ENCODE measurements at regions not wholly inside any gene's neighbourhood (a gene's known extent, or its start where the extent isn't known, plus 50 kb on each side); places are given as distances from the start of the nearest gene placed in this dataset.
A peak's percentile ranks its signal among the peaks of the same experiment; 100 is the strongest.

DNA sequence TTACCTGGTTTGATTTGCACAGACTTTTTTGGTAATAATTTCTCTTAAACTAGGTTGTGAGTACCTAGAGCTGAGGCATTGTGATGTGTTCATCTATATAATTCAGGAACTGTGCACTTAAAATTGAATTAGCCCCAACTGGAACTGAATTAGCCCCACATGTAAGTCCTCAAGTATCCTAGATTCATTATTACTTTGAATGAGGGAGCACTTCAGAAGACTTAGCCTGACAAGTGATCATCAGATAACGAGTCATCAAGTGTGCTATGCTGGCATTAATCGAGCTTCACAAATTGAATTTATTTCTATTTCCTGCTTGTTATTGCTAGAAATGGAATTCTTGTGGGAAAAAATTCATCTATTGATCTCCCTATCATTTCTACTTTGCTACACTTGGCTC, 323.4 kb upstream of the SEMA3D start:
- TF ChIP-seq CTCF (IDR thresholded peaks at IDR 0.05; ENCODE audit: low read depth, low read length, missing control alignments), result no peak
- Histone ChIP-seq H3K4me3 (ENCODE audit: low read depth, low read length) (no peak overlapping the region), H3K36me3 (replicated peaks) (no peaks in the 10 kb centered on the region), H3K27me3 (replicated peaks) (no peaks in the 10 kb centered on the region), H3K27ac (no peak overlapping the region)
- DNase-seq, result no peak
- in situ Hi-C loops (cut with HindIII; ENCODE audit: low pct_ligation_motif_present, low sequenced_read_pairs), result no loop called here

- Histone ChIP-seq H3K27me3 (replicated peaks) (no peaks in the 10 kb centered on the region), H3K4me3 (ENCODE audit: low read depth, low read length) (no peak overlapping the region), H3K27ac (no peak overlapping the region), H3K36me3 (replicated peaks) (no peaks in the 10 kb centered on the region)
- TF ChIP-seq CTCF (IDR thresholded peaks at IDR 0.05; ENCODE audit: low read depth, low read length, missing control alignments), result no peak
- DNase-seq, result no peak
- in situ Hi-C loops (cut with HindIII; ENCODE audit: low pct_ligation_motif_present, low sequenced_read_pairs), result no loop called here
These were observed 322.6 kb upstream of the SEMA3D start for GRCh38 chr7:85509476-85509875.

DNA sequence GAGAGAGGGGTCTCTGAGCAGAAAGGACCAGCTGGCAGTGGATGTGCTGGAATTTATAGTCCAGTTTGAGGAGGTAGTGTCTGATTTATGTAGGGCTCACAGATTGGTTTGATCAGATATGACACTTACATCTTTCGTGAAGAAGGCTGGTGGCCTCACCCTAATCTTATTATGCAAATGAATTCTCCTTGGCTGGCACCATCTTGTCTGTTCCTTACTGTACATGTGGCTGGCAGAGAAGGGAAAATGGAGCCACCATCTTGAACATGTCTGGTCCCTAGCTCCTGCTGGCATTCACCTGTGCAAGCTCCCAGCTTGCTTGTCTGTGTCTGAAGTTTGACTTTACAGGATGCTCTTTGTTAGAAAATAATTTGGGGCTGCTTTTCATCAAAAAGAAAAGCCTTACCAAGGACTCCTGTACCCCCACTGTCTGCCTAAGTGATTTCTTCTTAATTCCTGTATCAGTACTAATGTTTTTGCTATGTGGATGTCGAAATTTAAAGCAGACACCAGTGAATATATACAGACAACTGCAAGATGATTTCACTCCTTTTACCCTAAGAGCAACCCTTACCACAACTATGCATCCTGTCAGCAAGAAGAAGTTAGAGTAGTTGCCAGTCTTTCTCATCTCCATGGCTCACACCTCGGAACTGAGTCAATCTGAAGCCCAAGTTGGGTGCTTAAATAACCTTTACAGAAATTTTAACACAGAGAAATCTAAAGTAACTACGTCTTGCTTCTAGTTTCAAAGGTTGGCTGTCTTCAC, 322.0 kb upstream of the SEMA3D start:
- TF ChIP-seq CTCF (IDR thresholded peaks at IDR 0.05; ENCODE audit: low read depth, low read length, missing control alignments), result no peak

GRCh38 chr7:85498031-85498430, 311.2 kb upstream of the SEMA3D start:
- TF ChIP-seq CTCF (IDR thresholded peaks at IDR 0.05; ENCODE audit: low read depth, low read length, missing control alignments), result no peak
- Histone ChIP-seq H3K36me3 (replicated peaks) (no peaks in the 10 kb centered on the region), H3K4me3 (ENCODE audit: low read depth, low read length) (no peak overlapping the region), H3K27ac (no peak overlapping the region), H3K27me3 (replicated peaks) (no peaks in the 10 kb centered on the region)
- no peak for DNase-seq
- in situ Hi-C loops (cut with HindIII; ENCODE audit: low pct_ligation_motif_present, low sequenced_read_pairs), result no loop called here

More for the DNA sequence above, 322.0 kb upstream of the SEMA3D start:
- no peaks in the 10 kb centered on the region for H3K36me3 ChIP-seq (replicated peaks)
- in situ Hi-C loops (cut with HindIII; ENCODE audit: low pct_ligation_motif_present, low sequenced_read_pairs), result no loop called here
- no peak overlapping the region for H3K27ac ChIP-seq
- no peaks in the 10 kb centered on the region for H3K27me3 ChIP-seq (replicated peaks)
- peak; percentile 56 for DNase-seq
- H3K4me3 ChIP-seq (ENCODE audit: low read depth, low read length), result no peak overlapping the region

- no peak for TF ChIP-seq CTCF (IDR thresholded peaks at IDR 0.05; ENCODE audit: low read depth, low read length, missing control alignments)
- in situ Hi-C loops (cut with HindIII; ENCODE audit: low pct_ligation_motif_present, low sequenced_read_pairs), result no loop called here
- no peaks in the 10 kb centered on the region for H3K36me3 ChIP-seq (replicated peaks)
- H3K27ac ChIP-seq, result no peak overlapping the region
- H3K27me3 ChIP-seq (replicated peaks), result no peaks in the 10 kb centered on the region
- H3K4me3 ChIP-seq (ENCODE audit: low read depth, low read length), result no peak overlapping the region
- DNase-seq, result peak; percentile 78
These were observed 302.6 kb upstream of the SEMA3D start for GRCh38 chr7:85489498-85489897.

DNA sequence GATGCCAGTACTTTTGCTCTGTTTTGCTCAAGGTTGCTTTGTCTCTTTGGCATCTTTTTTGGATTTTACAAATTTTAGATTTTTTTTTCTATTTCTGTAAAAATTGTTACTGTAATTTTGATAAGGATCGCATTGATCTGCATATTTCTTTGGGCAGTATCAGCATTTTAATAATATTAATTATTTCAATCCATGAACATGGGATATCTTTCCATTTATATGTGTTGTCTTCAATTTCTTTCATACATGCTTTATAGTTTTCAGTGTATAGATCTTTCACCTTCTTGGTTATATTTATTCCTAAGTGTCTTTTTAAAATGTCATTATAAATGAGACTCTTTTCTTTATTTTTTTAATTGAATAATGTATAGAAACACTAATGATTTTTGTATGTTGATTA, 301.6 kb upstream of the SEMA3D start:
- Histone ChIP-seq H3K36me3 (replicated peaks) (no peaks in the 10 kb centered on the region), H3K4me3 (ENCODE audit: low read depth, low read length) (no peak overlapping the region), H3K27me3 (replicated peaks) (no peaks in the 10 kb centered on the region), H3K27ac (no peak overlapping the region)
- in situ Hi-C loops (cut with HindIII; ENCODE audit: low pct_ligation_motif_present, low sequenced_read_pairs), result no loop called here
- DNase-seq, result no peak
- no peak for TF ChIP-seq CTCF (IDR thresholded peaks at IDR 0.05; ENCODE audit: low read depth, low read length, missing control alignments)
